ENCODE measurements at regions not wholly inside any gene's neighbourhood (a gene's known extent, or its start where the extent isn't known, plus 50 kb on each side); places are given as distances from the start of the nearest gene placed in this dataset.

GRCh38 chr9:684054-684890 is 157.2 kb upstream of the DMRT1 start:
- TF ChIP-seq CTCF (IDR thresholded peaks at IDR 0.05) (no peak), ZFX (IDR thresholded peaks at IDR 0.05; ENCODE audit: borderline replicate concordance) (no peak)

Measured in 22Rv1 (cell line).